Hematopoietic multipotent progenitor cell treated with erythropoietin and hydrocortisone succinate and interleukin-3 and kit ligand, for 17 days (in vitro differentiated cells): ENCODE measurements at regions not wholly inside any gene's neighbourhood (a gene's known extent, or its start where the extent isn't known, plus 50 kb on each side); places are given as distances from the start of the nearest gene placed in this dataset.

Source experiments
- DNase-seq: peaks from one replicate; pipeline ENCODE4 v3.0.0-alpha.2; 2015; ENCODE audit warnings: low spot score

DNA sequence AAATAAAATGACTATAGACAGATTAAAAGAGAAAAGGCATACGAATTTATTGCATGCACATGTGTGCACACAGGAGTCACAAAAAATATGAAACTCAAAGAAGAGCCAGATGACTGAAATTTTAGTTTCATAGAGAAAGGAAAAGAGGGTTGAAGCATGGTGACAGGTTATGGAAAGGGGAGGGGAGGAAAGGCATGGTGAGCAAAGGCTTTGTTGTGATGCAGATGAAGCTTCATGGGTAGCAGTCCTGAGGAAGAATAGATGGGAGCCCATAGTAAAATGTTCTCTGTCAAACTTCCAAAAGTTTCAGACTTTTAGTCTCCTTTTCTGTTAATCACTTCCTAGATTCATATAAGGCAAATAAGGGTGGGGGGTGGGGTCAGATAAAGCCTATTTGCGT, 612.7 kb upstream of the ATP2B1 start:
- DNase-seq = no peak

DNA sequence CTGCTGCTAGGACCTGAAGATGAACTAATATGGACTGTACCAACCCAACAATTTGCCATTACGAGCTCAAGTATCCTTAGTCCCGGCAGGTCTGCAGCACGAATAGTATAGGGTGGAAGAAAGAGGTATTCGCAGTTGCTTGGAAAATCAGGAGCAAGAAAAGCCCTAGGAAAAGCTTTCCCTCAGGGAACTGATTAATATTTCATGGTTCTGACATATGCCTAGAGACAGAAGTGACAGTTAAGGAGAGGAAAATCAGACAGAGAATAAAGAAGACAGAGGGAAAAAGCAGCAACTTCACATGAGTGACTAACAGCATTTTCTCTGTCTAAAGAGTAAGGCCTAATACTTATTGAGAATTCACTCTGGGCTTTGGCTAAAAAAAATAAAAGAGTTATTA, 602.9 kb upstream of the ATP2B1 start:
- DNase-seq = no peak

GRCh38 chr12:90305379-90305778, 596.7 kb upstream of the ATP2B1 start:
- DNase-seq = no peak

- no peak for DNase-seq
Observed at GRCh38 chr12:90304231-90304630, 595.6 kb upstream of the ATP2B1 start.

- DNase-seq = no peak
Observed at GRCh38 chr12:90303771-90304170, 595.1 kb upstream of the ATP2B1 start.

DNA sequence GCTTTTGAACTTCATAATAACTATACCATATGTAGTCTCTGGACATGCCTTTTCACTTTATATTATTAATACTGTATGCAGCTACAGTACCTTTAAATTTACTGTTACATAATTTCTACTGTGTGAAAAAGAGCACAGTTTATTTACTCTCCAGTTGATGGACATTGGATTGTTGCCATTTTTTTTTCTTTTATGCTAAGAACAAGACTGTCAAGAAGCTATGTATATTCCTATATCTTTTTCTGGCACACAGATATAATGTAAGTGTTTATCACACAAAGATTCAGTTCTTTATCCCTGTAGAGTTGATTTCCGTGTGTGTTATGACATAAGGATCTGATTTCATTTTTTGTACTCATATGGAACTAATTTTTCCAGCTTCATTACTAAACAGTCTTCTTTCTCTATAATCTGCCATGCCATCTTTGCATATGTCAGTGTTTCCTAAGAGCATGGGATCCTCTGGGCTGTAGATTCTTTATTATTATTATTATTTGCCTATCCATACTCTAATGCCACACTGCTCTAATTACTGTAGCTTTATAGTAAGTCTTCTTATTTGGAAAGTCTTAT, 593.0 kb upstream of the ATP2B1 start:
- no peak for DNase-seq

DNA sequence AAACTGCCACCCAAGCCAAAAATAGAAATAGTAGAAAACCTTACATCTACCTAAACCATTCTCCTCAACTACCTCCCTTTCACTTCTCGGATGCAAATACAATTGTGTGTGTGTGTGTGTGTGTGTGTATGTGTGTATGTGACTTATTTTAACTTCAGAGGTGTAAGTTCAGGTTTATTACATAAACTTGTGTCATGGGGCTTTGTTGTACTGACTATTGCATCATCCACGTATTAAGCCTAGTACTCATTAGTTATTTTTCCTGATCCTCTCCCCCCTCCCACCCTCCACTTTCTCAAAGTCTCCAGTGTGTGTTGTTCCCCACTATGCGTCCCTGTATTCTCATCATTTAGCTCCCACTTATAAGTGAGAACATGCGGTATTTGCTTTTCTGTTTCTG, 592.5 kb upstream of the ATP2B1 start:
- DNase-seq = no peak

DNA sequence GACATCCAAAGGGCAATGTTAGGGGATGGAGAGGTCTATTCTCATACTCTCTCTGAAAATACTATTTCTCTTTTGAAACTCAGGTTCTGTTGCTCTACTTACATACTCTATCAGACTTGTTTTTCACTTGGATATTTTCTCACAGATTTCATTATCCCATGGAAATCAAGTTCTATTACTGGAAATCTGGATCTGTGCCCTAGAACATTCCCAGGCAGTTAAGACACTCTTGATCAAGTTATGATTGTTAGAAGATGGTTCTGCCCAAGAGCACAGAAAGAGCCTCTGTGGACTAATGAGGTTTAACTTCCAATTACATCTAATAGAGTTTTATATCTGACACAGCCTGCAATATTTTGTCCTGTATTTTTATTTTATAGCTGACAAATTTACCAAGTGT, 591.0 kb upstream of the ATP2B1 start:
- DNase-seq = no peak

DNA sequence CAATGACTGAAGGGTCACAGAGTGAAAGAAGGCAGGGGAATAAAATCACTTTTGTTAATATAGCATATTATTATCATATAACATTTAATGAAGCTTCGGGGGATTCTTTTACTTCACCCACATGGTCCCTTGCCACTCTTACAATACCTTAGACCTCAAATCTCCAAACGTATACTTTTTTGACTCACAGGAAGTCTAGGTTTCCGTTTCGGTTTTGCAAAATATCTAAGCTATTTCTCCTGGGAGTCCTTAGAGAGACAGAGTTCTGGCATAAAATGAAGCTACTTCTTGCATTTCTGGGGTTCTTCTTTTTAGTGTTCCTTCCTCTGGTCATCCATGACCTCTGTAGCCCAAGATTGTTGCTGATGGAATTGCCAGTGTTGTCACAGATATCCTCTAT, 590.5 kb upstream of the ATP2B1 start:
- DNase-seq = no peak

DNA sequence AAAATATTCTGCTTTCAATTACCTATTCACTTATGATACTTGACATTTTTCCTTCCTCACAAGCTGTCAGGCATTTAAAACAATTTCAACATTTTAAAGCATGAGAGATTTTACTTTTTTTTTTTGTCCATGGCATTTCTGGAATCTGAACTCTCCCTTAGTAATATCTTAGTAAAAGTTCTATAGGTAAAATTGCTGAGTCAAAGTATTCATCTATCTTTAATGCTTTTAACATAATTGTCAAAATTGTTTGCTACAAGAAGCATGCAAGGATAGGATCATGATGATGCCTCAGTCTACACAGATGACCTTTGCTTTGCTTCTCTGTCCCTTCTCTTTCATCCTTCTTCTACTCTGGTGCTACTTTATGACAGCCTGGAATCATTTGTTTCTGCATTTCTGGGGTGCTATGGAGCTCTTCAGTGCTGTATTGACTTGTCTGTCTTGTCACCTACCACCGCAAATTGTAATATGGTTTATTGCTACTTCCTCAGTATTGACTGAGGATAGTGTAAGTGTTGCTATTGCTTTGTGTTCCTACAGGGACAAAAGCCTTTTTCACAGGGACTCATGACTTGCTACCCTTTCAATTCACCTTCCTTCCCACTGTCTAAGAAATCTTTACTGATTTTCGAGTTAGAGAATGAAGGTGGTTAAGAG, 589.8 kb upstream of the ATP2B1 start:
- no peak for DNase-seq

- DNase-seq = no peak
Observed at GRCh38 chr12:90295858-90296257, 587.2 kb upstream of the ATP2B1 start.

- no peak for DNase-seq
Observed at GRCh38 chr12:90292183-90292582, 583.5 kb upstream of the ATP2B1 start.

DNA sequence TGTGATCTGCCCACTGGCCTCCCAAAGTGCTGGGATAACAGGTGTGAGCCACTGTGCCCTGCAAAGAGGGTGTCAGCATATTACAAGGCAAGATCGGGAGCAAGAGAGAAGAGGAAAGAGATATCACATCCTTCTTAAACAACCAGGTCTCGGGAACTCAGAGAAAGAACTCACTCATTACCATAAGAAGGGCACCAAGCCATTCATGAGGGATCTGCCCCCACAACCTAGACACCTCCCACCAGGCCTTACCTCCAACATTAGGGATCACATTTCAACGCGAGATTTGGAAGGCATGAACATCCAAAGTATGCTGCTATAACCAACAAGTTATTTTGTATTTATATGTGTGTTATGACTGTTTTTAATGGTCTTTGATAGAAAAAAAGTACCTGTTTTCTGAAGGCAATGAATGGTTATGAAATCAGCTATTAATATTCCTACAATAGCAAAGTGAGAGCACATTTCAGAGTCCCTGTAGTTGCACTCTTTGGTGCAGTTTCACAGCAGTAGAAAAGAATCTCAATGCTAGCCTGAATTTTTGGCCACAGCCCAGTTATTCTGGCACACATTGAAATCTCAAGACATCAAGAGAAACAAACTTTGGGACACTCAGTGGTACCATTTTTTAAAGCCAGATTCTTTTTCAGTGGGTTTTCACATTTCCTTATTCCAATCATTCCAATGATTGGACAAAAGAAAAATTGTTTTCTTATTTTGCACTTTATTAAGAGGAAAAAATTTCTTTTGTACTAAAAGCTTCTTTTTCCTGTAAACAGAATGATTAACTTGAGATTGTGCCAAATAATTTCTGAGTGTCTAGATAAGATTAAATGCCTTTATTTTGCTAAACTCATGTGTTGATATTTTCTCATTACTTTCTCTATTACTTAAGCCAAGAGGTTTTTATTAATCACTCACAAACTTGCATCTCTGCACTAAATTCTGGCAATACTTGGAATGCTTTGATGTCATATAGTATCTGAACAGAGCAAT, 582.6 kb upstream of the ATP2B1 start:
- no peak for DNase-seq

GRCh38 chr12:90287585-90287984, 578.9 kb upstream of the ATP2B1 start:
- DNase-seq = no peak

DNA sequence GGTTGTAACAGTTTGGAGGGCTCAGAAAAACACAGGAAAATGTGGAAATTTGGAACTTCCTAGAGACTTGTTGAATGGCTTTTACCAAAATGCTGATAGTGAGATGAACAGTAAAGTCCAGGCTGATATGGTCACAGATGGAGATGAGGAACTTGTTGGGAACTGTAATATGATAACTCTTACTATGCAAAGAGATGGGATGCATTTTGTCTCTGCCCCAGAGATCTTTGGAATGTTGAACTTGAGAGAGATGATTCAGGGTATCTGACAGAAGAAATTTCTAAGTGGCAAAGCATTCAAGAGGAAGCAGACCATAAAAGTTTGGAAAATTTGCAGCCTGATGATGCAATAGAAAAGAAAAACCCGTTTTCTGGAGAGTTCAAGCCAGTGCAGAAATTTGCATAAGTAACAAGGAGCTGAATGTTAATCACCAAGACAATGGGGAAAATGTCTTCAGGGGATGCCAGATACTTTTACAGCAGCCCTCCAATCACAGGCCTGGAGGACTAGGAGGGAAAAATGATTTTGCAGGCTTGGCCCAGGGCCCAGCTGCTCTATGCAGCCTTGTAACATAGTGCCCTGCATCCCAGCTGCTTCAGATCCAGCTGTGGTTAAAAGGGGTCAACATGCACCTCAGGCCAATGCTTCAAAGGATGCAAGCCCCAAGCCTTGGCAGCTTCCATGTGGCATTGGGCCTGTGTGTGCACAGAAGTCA, 572.7 kb upstream of the ATP2B1 start:
- DNase-seq = no peak

- DNase-seq = no peak
Observed at GRCh38 chr12:90280564-90281058, 572.0 kb upstream of the ATP2B1 start.

- no peak for DNase-seq
Observed at GRCh38 chr12:90280033-90280432, 571.4 kb upstream of the ATP2B1 start.

DNA sequence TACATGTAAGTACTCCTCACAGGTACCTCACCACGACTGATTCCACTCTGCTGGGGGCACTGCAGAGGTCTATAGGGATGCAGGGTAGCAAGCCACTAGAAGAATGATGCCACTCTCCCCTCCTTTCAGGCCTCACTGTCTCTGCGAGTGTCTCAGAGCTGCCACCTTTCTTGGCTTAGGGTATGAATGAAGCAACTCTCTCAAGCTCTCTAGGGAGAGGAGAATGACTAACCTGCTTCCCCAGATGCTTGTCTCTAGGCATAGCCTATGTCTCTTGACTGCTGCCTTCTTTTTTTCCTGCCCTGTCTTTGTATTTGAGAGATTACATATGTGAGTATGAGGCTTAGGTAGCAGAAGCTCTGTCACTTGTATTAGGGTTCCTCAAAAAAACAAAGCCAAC, 566.5 kb upstream of the ATP2B1 start:
- no peak for DNase-seq

DNA sequence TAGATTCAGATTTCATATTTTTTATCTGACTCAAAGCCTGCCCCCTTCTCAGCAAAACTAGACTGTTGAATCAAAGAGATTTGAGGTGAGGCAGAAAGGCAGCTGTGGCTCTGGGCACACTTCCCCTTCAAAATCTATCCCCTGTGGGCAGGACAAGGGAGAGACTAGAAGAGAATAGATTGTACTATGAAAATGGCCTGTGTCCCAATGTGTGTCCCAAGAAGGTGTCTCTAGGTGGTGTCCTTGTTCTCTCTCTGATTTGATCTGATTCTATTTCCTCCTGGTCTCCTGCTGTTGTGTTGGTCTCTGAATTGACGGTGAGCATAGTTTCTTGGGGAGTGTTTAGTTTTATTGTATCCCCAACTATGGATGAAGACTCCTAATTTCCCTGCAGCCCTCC, 565.8 kb upstream of the ATP2B1 start:
- DNase-seq = no peak

DNA sequence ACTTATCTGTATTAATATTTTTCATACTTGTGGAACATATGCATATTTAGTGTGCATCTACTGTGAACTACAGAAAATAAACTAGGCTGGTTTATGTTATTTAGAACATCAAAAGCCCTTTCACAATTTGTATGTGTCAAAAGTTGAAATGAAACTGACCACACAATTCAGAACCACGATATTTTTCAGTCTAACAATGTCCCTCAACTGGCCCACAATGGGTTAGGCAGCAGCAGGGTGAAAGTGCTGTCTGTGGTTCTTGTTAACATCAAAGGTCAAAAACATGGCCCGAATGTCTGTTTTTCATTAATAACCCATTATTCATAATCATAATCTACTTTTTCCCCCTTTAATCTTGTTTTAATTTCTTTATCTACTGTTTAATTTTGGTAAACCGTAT, 559.9 kb upstream of the ATP2B1 start:
- no peak for DNase-seq

- DNase-seq = no peak
Observed at GRCh38 chr12:90262251-90262650, 553.6 kb upstream of the ATP2B1 start.

DNA sequence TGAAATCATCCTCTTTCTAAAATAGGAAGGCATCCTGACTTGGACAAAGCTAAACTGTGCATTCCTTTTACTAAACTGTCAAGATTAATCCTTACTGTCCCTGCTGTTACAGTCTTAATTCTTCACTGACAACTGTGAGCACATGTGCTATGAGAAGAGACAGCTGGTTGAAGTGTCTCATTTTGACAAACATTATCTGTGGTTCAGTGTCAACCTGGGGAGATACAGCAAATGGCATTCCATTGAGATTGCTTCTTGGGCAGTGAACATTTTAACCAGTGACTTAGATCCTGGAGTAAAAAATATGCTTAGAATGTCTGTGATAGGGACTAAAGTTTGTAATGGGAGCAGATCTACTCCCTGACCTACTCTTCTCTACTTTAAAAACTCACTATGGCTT, 552.6 kb upstream of the ATP2B1 start:
- DNase-seq = no peak
